Fibroblast of lung (primary cell): ENCODE measurements at regions not wholly inside any gene's neighbourhood (a gene's known extent, or its start where the extent isn't known, plus 50 kb on each side); places are given as distances from the start of the nearest gene placed in this dataset.

Experiments used
- DNase-seq, 2 donors: peaks; one replicate each; pipeline versions ENCODE4 v3.0.0 to v3.0.0-alpha.2; 2010; ENCODE audit warnings: low read depth in 2 of 2
- H2AFZ ChIP-seq: 2 replicates; pipeline ENCODE4 v1.5.1; 2012; ENCODE audit warnings: low read length, control low read depth, inconsistent platforms
- H3K27ac ChIP-seq: 2 replicates; pipeline ENCODE4 v1.5.1; 2011; ENCODE audit warnings: low read length, control low read depth; ENCODE audit not compliant: insufficient read depth
- H3K27me3 ChIP-seq: 2 replicates; pipeline ENCODE4 v1.5.1; 2011; ENCODE audit warnings: mild to moderate bottlenecking, low read length; ENCODE audit not compliant: control insufficient read depth, insufficient read depth
- H3K36me3 ChIP-seq: 2 replicates; pipeline ENCODE4 v1.5.1; 2011; ENCODE audit warnings: low read length; ENCODE audit not compliant: control insufficient read depth, insufficient read depth
- H3K4me1 ChIP-seq: 2 replicates; pipeline ENCODE4 v1.5.1; 2011; ENCODE audit warnings: low read length; ENCODE audit not compliant: control insufficient read depth, insufficient read depth; ENCODE audit errors: extremely low read depth
- H3K4me2 ChIP-seq: 2 replicates; pipeline ENCODE4 v1.5.1; 2011; ENCODE audit warnings: low read length, control low read depth; ENCODE audit not compliant: insufficient read depth; ENCODE audit errors: extremely low read depth
- H3K4me3 ChIP-seq, 4 experiments: fragments of 200-600 bp in 1 of 4; sonication (generic) in 1 of 4; replicated peaks in 1 of 4; 2 replicates each; pipeline ENCODE4 v1.5.1; 2011 to 2016; ENCODE audit warnings: low read length in 4 of 4, low read depth in 3 of 4, mild to moderate bottlenecking in 3 of 4, control low read depth in 2 of 4, inconsistent platforms in 1 of 4, mixed read lengths in 1 of 4; ENCODE audit not compliant: insufficient read depth in 1 of 4; ENCODE audit errors: control extremely low read depth in 1 of 4
- H3K79me2 ChIP-seq: 2 replicates; pipeline ENCODE4 v1.5.1; 2012; ENCODE audit warnings: mild to moderate bottlenecking, low read length, inconsistent platforms; ENCODE audit not compliant: control insufficient read depth, insufficient read depth
- H3K9ac ChIP-seq: 2 replicates; pipeline ENCODE4 v1.5.1; 2011; ENCODE audit warnings: mild to moderate bottlenecking, low read length, control low read depth; ENCODE audit not compliant: insufficient read depth
- H3K9me3 ChIP-seq: 2 replicates; pipeline ENCODE4 v1.5.1; 2012; ENCODE audit warnings: low read depth, low read length; ENCODE audit not compliant: control insufficient read depth, insufficient read depth
- H4K20me1 ChIP-seq: 2 replicates; pipeline ENCODE4 v1.5.1; 2011; ENCODE audit warnings: low read length; ENCODE audit not compliant: control insufficient read depth, insufficient read depth; ENCODE audit errors: extremely low read depth
- EZH2 ChIP-seq: IDR thresholded peaks from 2 replicates; pipeline ENCODE4 v1.5.1; 2012; ENCODE audit warnings: low read length, control low read depth, mild to moderate bottlenecking; ENCODE audit errors: missing control alignments
- TF ChIP-seq, protein P1 (sequence below), 2 donors: IDR thresholded peaks in 1 of 2; conservative IDR thresholded peaks in 1 of 2; 1 replicate in 1 of 2; 2 replicates in 1 of 2; pipeline ENCODE4 v1.5.1; 2011 to 2012; ENCODE audit warnings: low read length in 2 of 2, control low read depth in 1 of 2, inconsistent platforms in 1 of 2, low read depth in 1 of 2, mild to moderate bottlenecking in 1 of 2

DNA sequence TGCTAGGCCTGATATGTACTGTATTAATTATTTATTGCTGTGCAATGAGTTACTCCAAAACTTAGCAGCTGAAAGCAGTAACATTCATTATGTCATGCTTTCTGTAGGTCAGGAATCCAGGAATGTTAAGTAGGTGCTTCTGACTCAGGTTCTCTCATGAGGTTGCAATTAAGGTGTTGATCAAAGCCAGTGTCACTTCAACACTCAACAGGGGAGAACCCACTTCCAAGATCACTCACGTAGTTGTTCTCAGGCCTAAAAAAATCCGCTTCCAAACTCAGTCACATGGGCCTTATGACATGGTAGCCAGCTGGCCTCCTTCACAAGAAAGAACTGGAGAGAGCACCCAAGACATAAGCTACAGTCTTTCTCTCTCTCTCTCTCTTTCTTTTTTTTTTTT is 211.1 kb upstream of the NBEA start:
- Histone ChIP-seq H2AFZ (no peak overlapping the region), H3K9me3 (no peaks in the 10 kb centered on the region), H3K79me2 (no peaks in the 10 kb centered on the region), H3K4me1 (no peaks in the 10 kb centered on the region), H3K36me3 (no peaks in the 10 kb centered on the region), H4K20me1 (no peaks in the 10 kb centered on the region), H3K9ac (no peak overlapping the region), H3K27ac (no peak overlapping the region), H3K4me2 (no peak overlapping the region), H3K4me3 (no peak overlapping the region), H3K27me3 (no peaks in the 10 kb centered on the region)
- TF ChIP-seq EZH2: no peak
- TF ChIP-seq, protein P1, sequence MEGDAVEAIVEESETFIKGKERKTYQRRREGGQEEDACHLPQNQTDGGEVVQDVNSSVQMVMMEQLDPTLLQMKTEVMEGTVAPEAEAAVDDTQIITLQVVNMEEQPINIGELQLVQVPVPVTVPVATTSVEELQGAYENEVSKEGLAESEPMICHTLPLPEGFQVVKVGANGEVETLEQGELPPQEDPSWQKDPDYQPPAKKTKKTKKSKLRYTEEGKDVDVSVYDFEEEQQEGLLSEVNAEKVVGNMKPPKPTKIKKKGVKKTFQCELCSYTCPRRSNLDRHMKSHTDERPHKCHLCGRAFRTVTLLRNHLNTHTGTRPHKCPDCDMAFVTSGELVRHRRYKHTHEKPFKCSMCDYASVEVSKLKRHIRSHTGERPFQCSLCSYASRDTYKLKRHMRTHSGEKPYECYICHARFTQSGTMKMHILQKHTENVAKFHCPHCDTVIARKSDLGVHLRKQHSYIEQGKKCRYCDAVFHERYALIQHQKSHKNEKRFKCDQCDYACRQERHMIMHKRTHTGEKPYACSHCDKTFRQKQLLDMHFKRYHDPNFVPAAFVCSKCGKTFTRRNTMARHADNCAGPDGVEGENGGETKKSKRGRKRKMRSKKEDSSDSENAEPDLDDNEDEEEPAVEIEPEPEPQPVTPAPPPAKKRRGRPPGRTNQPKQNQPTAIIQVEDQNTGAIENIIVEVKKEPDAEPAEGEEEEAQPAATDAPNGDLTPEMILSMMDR (conservative IDR thresholded peaks at IDR 0.05 in 1 of 2, IDR thresholded peaks at IDR 0.05 in 1 of 2; ENCODE audit: low read depth in 1 of 2, low read length in 2 of 2): no peak
- DNase-seq: peak in 1 of 2 donors; percentile 16

DNA sequence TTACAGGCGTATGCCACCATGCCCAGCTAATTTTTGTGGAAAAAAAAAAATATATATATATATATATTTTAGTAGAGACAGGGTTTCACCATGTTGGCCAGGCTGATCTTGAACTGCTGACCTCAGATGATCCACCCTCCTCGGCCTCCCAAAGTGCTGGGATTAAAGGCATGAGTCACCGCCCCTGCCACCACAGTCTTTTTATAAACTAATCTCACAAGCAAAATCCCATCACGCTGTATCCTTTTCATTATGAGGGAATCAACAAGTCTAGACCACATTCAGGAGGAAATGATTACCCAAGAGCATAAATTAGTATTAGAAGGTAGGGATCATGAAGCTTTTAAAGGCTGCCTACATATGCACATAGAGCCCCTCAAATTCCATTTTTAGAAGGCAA is 210.6 kb upstream of the NBEA start:
- no peaks in the 10 kb centered on the region for H3K36me3 ChIP-seq
- no peaks in the 10 kb centered on the region for H3K27me3 ChIP-seq
- no peak overlapping the region for H3K9ac ChIP-seq
- no peak overlapping the region for H3K27ac ChIP-seq
- peak in 1 of 2 donors; percentile 16 for DNase-seq
- H2AFZ ChIP-seq: no peak overlapping the region
- no peak for TF ChIP-seq EZH2
- TF ChIP-seq, protein P1 (conservative IDR thresholded peaks at IDR 0.05 in 1 of 2, IDR thresholded peaks at IDR 0.05 in 1 of 2; ENCODE audit: low read depth in 1 of 2, low read length in 2 of 2): no peak
- H3K4me3 ChIP-seq: no peak overlapping the region
- no peak overlapping the region for H3K4me2 ChIP-seq
- no peaks in the 10 kb centered on the region for H4K20me1 ChIP-seq
- H3K79me2 ChIP-seq: no peaks in the 10 kb centered on the region
- no peaks in the 10 kb centered on the region for H3K9me3 ChIP-seq
- no peaks in the 10 kb centered on the region for H3K4me1 ChIP-seq

DNA sequence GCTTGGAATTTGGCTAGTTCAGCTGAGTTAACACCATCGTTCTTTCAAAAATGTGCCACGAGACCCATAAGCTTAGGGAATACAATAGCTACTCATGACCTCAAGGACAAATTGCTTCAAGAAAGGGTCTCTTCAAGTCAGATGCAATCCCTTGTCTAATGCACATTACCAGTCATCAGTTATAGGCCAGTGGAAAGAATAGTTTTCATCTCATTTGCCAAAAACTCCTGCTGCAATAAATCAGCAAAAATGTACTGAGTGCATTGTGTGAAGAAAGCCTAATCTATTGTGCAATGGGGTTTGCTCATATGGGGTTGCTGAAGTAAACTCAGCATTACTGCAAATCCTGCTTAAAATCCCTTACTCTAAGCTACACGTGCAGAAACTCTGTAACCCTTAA is 208.3 kb upstream of the NBEA start:
- no peaks in the 10 kb centered on the region for H3K27me3 ChIP-seq
- H3K79me2 ChIP-seq: no peaks in the 10 kb centered on the region
- H3K9ac ChIP-seq: no peak overlapping the region
- no peaks in the 10 kb centered on the region for H3K9me3 ChIP-seq
- no peak for TF ChIP-seq EZH2
- TF ChIP-seq, protein P1 (conservative IDR thresholded peaks at IDR 0.05 in 1 of 2, IDR thresholded peaks at IDR 0.05 in 1 of 2; ENCODE audit: low read depth in 1 of 2, low read length in 2 of 2): no peak
- H3K4me1 ChIP-seq: no peaks in the 10 kb centered on the region
- DNase-seq: peak; percentile 47 to 68
- H3K4me2 ChIP-seq: no peak overlapping the region
- no peak overlapping the region for H3K27ac ChIP-seq
- H4K20me1 ChIP-seq: no peaks in the 10 kb centered on the region
- no peak overlapping the region for H3K4me3 ChIP-seq
- no peaks in the 10 kb centered on the region for H3K36me3 ChIP-seq
- H2AFZ ChIP-seq: no peak overlapping the region
